ENCODE measurements at regions not wholly inside any gene's neighbourhood (a gene's known extent, or its start where the extent isn't known, plus 50 kb on each side); places are given as distances from the start of the nearest gene placed in this dataset.
A peak's percentile ranks its signal among the peaks of the same experiment; 100 is the strongest.

GRCh38 chr4:24032371-24032989 lies 142.6 kb upstream of the PPARGC1A start:
- Mint-ChIP-seq H3K9me3 (no peaks in the 10 kb centered on the region), H3K36me3 (ENCODE audit: low read depth) (no peaks in the 10 kb centered on the region), H3K4me3 (no peak overlapping the region), H3K4me1 (peaks cover 6% of the 10 kb centered on the region), H3K27me3 (ENCODE audit: low read depth) (no peaks in the 10 kb centered on the region), H3K27ac (peak overlapping the region in 2 of 3 experiments; percentile 44 to 73)
- TF ChIP-seq CTCF (IDR thresholded peaks at IDR 0.05; ENCODE audit: unreplicated experiment in 3 of 3), result peak in 1 of 3 experiments; percentile 18

- Mint-ChIP-seq H3K36me3 (ENCODE audit: low read depth) (no peaks in the 10 kb centered on the region), H3K4me1 (no peaks in the 10 kb centered on the region), H3K27ac (no peak overlapping the region), H3K27me3 (ENCODE audit: low read depth) (peaks cover 16% of the 10 kb centered on the region), H3K9me3 (no peaks in the 10 kb centered on the region), H3K4me3 (no peak overlapping the region)
- TF ChIP-seq CTCF (IDR thresholded peaks at IDR 0.05; ENCODE audit: unreplicated experiment in 3 of 3), result no peak
Measured at GRCh38 chr4:24026596-24026995, 136.7 kb upstream of the PPARGC1A start.

- H3K27ac Mint-ChIP-seq, result no peak overlapping the region
- no peaks in the 10 kb centered on the region for H3K4me1 Mint-ChIP-seq
- H3K4me3 Mint-ChIP-seq, result no peak overlapping the region
- TF ChIP-seq CTCF (IDR thresholded peaks at IDR 0.05; ENCODE audit: unreplicated experiment in 3 of 3), result no peak
- no peaks in the 10 kb centered on the region for H3K9me3 Mint-ChIP-seq
- peaks cover 20% of the 10 kb centered on the region for H3K27me3 Mint-ChIP-seq (ENCODE audit: low read depth)
- H3K36me3 Mint-ChIP-seq (ENCODE audit: low read depth), result no peaks in the 10 kb centered on the region
Measured at GRCh38 chr4:24024605-24025004, 134.8 kb upstream of the PPARGC1A start.

GRCh38 chr4:24024157-24024556 lies 134.3 kb upstream of the PPARGC1A start:
- H3K27me3 Mint-ChIP-seq (ENCODE audit: low read depth), result peaks cover 20% of the 10 kb centered on the region
- TF ChIP-seq CTCF (IDR thresholded peaks at IDR 0.05; ENCODE audit: unreplicated experiment in 3 of 3), result no peak
- H3K36me3 Mint-ChIP-seq (ENCODE audit: low read depth), result no peaks in the 10 kb centered on the region
- H3K27ac Mint-ChIP-seq, result no peak overlapping the region
- H3K4me3 Mint-ChIP-seq, result no peak overlapping the region
- H3K9me3 Mint-ChIP-seq, result no peaks in the 10 kb centered on the region
- H3K4me1 Mint-ChIP-seq, result no peaks in the 10 kb centered on the region

- H3K4me3 Mint-ChIP-seq, result no peak overlapping the region
- no peak for TF ChIP-seq CTCF (IDR thresholded peaks at IDR 0.05; ENCODE audit: unreplicated experiment in 3 of 3)
- H3K27ac Mint-ChIP-seq, result no peak overlapping the region
- H3K4me1 Mint-ChIP-seq, result no peaks in the 10 kb centered on the region
- H3K27me3 Mint-ChIP-seq (ENCODE audit: low read depth), result peaks cover 6% of the 10 kb centered on the region
- no peaks in the 10 kb centered on the region for H3K9me3 Mint-ChIP-seq
- no peaks in the 10 kb centered on the region for H3K36me3 Mint-ChIP-seq (ENCODE audit: low read depth)
Measured at GRCh38 chr4:24015782-24016181, 125.9 kb upstream of the PPARGC1A start.

GRCh38 chr4:24013668-24014422 lies 124.0 kb upstream of the PPARGC1A start:
- H3K4me3 Mint-ChIP-seq, result no peak overlapping the region
- peaks cover 6% of the 10 kb centered on the region for H3K27me3 Mint-ChIP-seq (ENCODE audit: low read depth)
- TF ChIP-seq CTCF (IDR thresholded peaks at IDR 0.05; ENCODE audit: unreplicated experiment in 3 of 3), result no peak
- no peaks in the 10 kb centered on the region for H3K36me3 Mint-ChIP-seq (ENCODE audit: low read depth)
- H3K9me3 Mint-ChIP-seq, result no peaks in the 10 kb centered on the region
- H3K27ac Mint-ChIP-seq, result no peak overlapping the region
- no peaks in the 10 kb centered on the region for H3K4me1 Mint-ChIP-seq
